ENCODE measurements at regions not wholly inside any gene's neighbourhood (a gene's known extent, or its start where the extent isn't known, plus 50 kb on each side); places are given as distances from the start of the nearest gene placed in this dataset.

DNA sequence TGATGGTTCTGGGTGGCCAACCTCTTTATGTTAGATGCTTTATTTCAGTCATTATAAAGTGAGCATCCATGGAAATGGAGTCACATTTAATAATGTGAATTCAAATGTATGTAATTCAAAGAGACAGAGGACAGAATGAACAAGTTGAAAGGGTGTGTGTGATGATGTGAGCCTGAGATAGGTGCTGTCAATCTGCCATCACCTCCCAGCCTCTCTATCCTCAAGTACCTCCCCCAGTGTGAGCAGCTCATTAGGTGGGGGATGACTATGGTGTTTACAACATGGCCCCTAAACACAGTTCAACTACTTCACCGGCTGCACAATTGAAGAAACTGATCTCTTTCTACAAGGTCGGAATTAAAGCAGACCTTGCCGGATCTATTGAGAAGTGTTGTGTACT lies 74.7 kb upstream of the IGFBP5 start:
- H3K27ac ChIP-seq (ENCODE audit: low read depth in 1 of 2, low read length in 2 of 2): no peak overlapping the region
- no peaks in the 10 kb centered on the region for H3K9me3 ChIP-seq (ENCODE audit: control insufficient read depth, low read length)
- no peaks in the 10 kb centered on the region for H3K4me1 ChIP-seq (ENCODE audit: control insufficient read depth in 1 of 2, insufficient read depth in 2 of 2, low read length in 2 of 2)
- H3K36me3 ChIP-seq (ENCODE audit: control insufficient read depth in 1 of 2, insufficient read depth in 2 of 2, low read length in 1 of 2): no peaks in the 10 kb centered on the region
- intact Hi-C loops (cut with DNase I): loop anchor here in 1 of 2 donors (10.0 kb wide), 1 partner anchor 205 kb away; no protein-coding TSS in a partner anchor
- no peak for DNase-seq
- H3K27me3 ChIP-seq (ENCODE audit: control insufficient read depth in 1 of 2, insufficient read depth in 2 of 2, low read length in 1 of 2): no peaks in the 10 kb centered on the region
- 65 to 66% methylated on average over 3 of the region's 3 CpGs for WGBS, 2 donors
- no peak for ATAC-seq (ENCODE audit: low FRiP score)
- H3K4me3 ChIP-seq (ENCODE audit: low read length in 2 of 2): no peak overlapping the region

- no peak overlapping the region for H3K27ac ChIP-seq (ENCODE audit: low read depth in 1 of 2, low read length in 2 of 2)
- H3K9me3 ChIP-seq (ENCODE audit: control insufficient read depth, low read length): no peaks in the 10 kb centered on the region
- H3K4me1 ChIP-seq (ENCODE audit: control insufficient read depth in 1 of 2, insufficient read depth in 2 of 2, low read length in 2 of 2): no peaks in the 10 kb centered on the region
- H3K36me3 ChIP-seq (ENCODE audit: control insufficient read depth in 1 of 2, insufficient read depth in 2 of 2, low read length in 1 of 2): no peaks in the 10 kb centered on the region
- ATAC-seq (ENCODE audit: low FRiP score) (no peak), DNase-seq (no peak)
- no peak overlapping the region for H3K4me3 ChIP-seq (ENCODE audit: low read length in 2 of 2)
- no peaks in the 10 kb centered on the region for H3K27me3 ChIP-seq (ENCODE audit: control insufficient read depth in 1 of 2, insufficient read depth in 2 of 2, low read length in 1 of 2)
- intact Hi-C loops (cut with DNase I): loop anchor here in 1 of 2 donors (5.0 to 10.0 kb wide), 2 partner anchors 52 to 205 kb away; no protein-coding TSS in a partner anchor
Observed at GRCh38 chr2:216769626-216770025, 74.3 kb upstream of the IGFBP5 start.

DNA sequence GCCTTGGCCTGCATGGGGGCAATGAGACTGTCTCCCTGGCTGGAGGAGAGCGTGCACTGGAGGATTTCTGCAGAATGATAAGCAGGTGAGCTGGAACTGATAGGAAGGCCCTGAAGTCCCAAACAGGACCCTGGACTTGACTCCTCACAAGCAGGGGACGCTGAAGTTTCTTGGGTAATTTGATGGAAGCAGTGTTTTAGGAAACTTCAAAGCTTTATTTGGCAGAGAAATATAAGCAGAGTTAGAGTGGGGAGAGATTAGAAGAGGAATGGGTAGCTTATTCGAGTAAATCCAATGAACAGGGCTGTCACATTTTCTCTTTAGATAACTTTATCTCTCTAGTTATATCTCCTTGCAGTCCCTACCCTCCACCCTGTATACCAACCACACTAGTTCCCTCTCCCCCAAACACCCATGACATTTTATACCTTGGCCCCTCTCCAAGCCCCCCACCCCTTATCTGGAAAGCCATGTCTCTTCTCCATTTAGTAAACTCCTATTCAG lies 73.6 kb upstream of the IGFBP5 start:
- intact Hi-C loops (cut with DNase I): loop anchor here in 1 of 2 donors (5.0 kb wide), 1 partner anchor 52 kb away; no protein-coding TSS in a partner anchor
- Histone ChIP-seq H3K4me1 (ENCODE audit: control insufficient read depth in 1 of 2, insufficient read depth in 2 of 2, low read length in 2 of 2) (no peaks in the 10 kb centered on the region), H3K9me3 (ENCODE audit: control insufficient read depth, low read length) (no peaks in the 10 kb centered on the region), H3K4me3 (ENCODE audit: low read length in 2 of 2) (no peak overlapping the region), H3K27ac (ENCODE audit: low read depth in 1 of 2, low read length in 2 of 2) (no peak overlapping the region), H3K36me3 (ENCODE audit: control insufficient read depth in 1 of 2, insufficient read depth in 2 of 2, low read length in 1 of 2) (no peaks in the 10 kb centered on the region), H3K27me3 (ENCODE audit: control insufficient read depth in 1 of 2, insufficient read depth in 2 of 2, low read length in 1 of 2) (no peaks in the 10 kb centered on the region)
- ATAC-seq (ENCODE audit: low FRiP score) (no peak), DNase-seq (no peak)
- whole genome bisulfite sequencing, 2 donors: 78 to 83% methylated on average over 3 of the region's 3 CpGs

- DNase-seq (peak in 1 of 2 donors; percentile 77), ATAC-seq (ENCODE audit: low FRiP score) (no peak)
- Histone ChIP-seq H3K27ac (ENCODE audit: low read depth in 1 of 2, low read length in 2 of 2) (no peak overlapping the region), H3K36me3 (ENCODE audit: control insufficient read depth in 1 of 2, insufficient read depth in 2 of 2, low read length in 1 of 2) (no peaks in the 10 kb centered on the region), H3K4me3 (ENCODE audit: low read length in 2 of 2) (no peak overlapping the region), H3K27me3 (ENCODE audit: control insufficient read depth in 1 of 2, insufficient read depth in 2 of 2, low read length in 1 of 2) (no peaks in the 10 kb centered on the region), H3K9me3 (ENCODE audit: control insufficient read depth, low read length) (no peaks in the 10 kb centered on the region), H3K4me1 (ENCODE audit: control insufficient read depth in 1 of 2, insufficient read depth in 2 of 2, low read length in 2 of 2) (no peaks in the 10 kb centered on the region)
- WGBS, 2 donors: 34 to 36% methylated on average over 11 of the region's 11 CpGs
- intact Hi-C loops (cut with DNase I): loop anchor here in 1 of 2 donors (5.0 kb wide), 1 partner anchor 49 kb away; no protein-coding TSS in a partner anchor
Observed at GRCh38 chr2:216765761-216766262, 70.5 kb upstream of the IGFBP5 start.

- Histone ChIP-seq H3K4me3 (ENCODE audit: low read length in 2 of 2) (no peak overlapping the region), H3K4me1 (ENCODE audit: control insufficient read depth in 1 of 2, insufficient read depth in 2 of 2, low read length in 2 of 2) (no peaks in the 10 kb centered on the region), H3K27me3 (ENCODE audit: control insufficient read depth in 1 of 2, insufficient read depth in 2 of 2, low read length in 1 of 2) (no peaks in the 10 kb centered on the region), H3K27ac (ENCODE audit: low read depth in 1 of 2, low read length in 2 of 2) (no peak overlapping the region), H3K36me3 (ENCODE audit: control insufficient read depth in 1 of 2, insufficient read depth in 2 of 2, low read length in 1 of 2) (no peaks in the 10 kb centered on the region), H3K9me3 (ENCODE audit: control insufficient read depth, low read length) (no peaks in the 10 kb centered on the region)
- intact Hi-C loops (cut with DNase I): no loop called here
- DNase-seq (no peak), ATAC-seq (ENCODE audit: low FRiP score) (no peak)
Observed at GRCh38 chr2:216763396-216763795, 68.0 kb upstream of the IGFBP5 start.

- Histone ChIP-seq H3K9me3 (ENCODE audit: control insufficient read depth, low read length) (no peaks in the 10 kb centered on the region), H3K4me3 (ENCODE audit: low read length in 2 of 2) (no peak overlapping the region), H3K36me3 (ENCODE audit: control insufficient read depth in 1 of 2, insufficient read depth in 2 of 2, low read length in 1 of 2) (no peaks in the 10 kb centered on the region), H3K4me1 (ENCODE audit: control insufficient read depth in 1 of 2, insufficient read depth in 2 of 2, low read length in 2 of 2) (no peaks in the 10 kb centered on the region), H3K27ac (ENCODE audit: low read depth in 1 of 2, low read length in 2 of 2) (no peak overlapping the region), H3K27me3 (ENCODE audit: control insufficient read depth in 1 of 2, insufficient read depth in 2 of 2, low read length in 1 of 2) (no peaks in the 10 kb centered on the region)
- DNase-seq (no peak), ATAC-seq (ENCODE audit: low FRiP score) (no peak)
- 93 to 94% methylated on average over 3 of the region's 3 CpGs for WGBS, 2 donors
- intact Hi-C loops (cut with DNase I): no loop called here
Observed at GRCh38 chr2:216761809-216762208, 66.5 kb upstream of the IGFBP5 start.

GRCh38 chr2:216761133-216761532 lies 65.8 kb upstream of the IGFBP5 start:
- intact Hi-C loops (cut with DNase I): no loop called here
- ATAC-seq (ENCODE audit: low FRiP score): no peak

GRCh38 chr2:216758256-216759155 lies 63.2 kb upstream of the IGFBP5 start:
- H3K27me3 ChIP-seq (ENCODE audit: control insufficient read depth in 1 of 2, insufficient read depth in 2 of 2, low read length in 1 of 2): no peaks in the 10 kb centered on the region
- no peaks in the 10 kb centered on the region for H3K4me1 ChIP-seq (ENCODE audit: control insufficient read depth in 1 of 2, insufficient read depth in 2 of 2, low read length in 2 of 2)
- WGBS, 2 donors: 74 to 79% methylated on average over 8 of the region's 8 CpGs
- no peaks in the 10 kb centered on the region for H3K36me3 ChIP-seq (ENCODE audit: control insufficient read depth in 1 of 2, insufficient read depth in 2 of 2, low read length in 1 of 2)
- H3K27ac ChIP-seq (ENCODE audit: low read depth in 1 of 2, low read length in 2 of 2): no peak overlapping the region
- H3K4me3 ChIP-seq (ENCODE audit: low read length in 2 of 2): no peak overlapping the region
- DNase-seq (no peak), ATAC-seq (ENCODE audit: low FRiP score) (no peak)
- no peaks in the 10 kb centered on the region for H3K9me3 ChIP-seq (ENCODE audit: control insufficient read depth, low read length)
- intact Hi-C loops (cut with DNase I): no loop called here

More at GRCh38 chr2:216761133-216761532, 65.8 kb upstream of the IGFBP5 start:
- H3K27ac ChIP-seq (ENCODE audit: low read depth in 1 of 2, low read length in 2 of 2): no peak overlapping the region
- H3K36me3 ChIP-seq (ENCODE audit: control insufficient read depth in 1 of 2, insufficient read depth in 2 of 2, low read length in 1 of 2): no peaks in the 10 kb centered on the region
- H3K9me3 ChIP-seq (ENCODE audit: control insufficient read depth, low read length): no peaks in the 10 kb centered on the region
- no peak overlapping the region for H3K4me3 ChIP-seq (ENCODE audit: low read length in 2 of 2)
- 7% methylated on average over 1 of the region's 1 CpG for WGBS, 2 donors
- DNase-seq: no peak
- no peaks in the 10 kb centered on the region for H3K27me3 ChIP-seq (ENCODE audit: control insufficient read depth in 1 of 2, insufficient read depth in 2 of 2, low read length in 1 of 2)
- H3K4me1 ChIP-seq (ENCODE audit: control insufficient read depth in 1 of 2, insufficient read depth in 2 of 2, low read length in 2 of 2): no peaks in the 10 kb centered on the region

DNA sequence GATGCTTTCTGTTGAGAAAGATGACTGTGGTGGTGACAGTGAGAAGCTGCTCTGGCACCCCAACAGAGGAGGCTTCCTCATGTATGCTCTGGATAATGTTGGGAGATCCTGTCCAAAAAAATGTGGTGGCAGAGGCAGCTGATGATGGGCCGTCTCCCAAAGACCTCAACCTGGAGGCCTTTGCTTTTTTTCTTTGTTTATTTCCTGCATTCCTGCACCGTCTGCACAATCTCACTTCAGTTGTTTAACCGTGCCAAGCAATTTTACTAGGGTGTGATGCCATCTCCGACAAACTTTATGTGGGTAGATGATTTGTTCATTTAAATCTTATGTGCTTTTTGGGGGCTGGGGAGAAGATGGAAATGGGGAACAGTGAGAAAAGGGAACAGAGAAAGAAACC lies 62.2 kb upstream of the IGFBP5 start:
- Histone ChIP-seq H3K36me3 (ENCODE audit: control insufficient read depth in 1 of 2, insufficient read depth in 2 of 2, low read length in 1 of 2) (no peaks in the 10 kb centered on the region), H3K4me3 (ENCODE audit: low read length in 2 of 2) (no peak overlapping the region), H3K27ac (ENCODE audit: low read depth in 1 of 2, low read length in 2 of 2) (no peak overlapping the region), H3K9me3 (ENCODE audit: control insufficient read depth, low read length) (no peaks in the 10 kb centered on the region), H3K27me3 (ENCODE audit: control insufficient read depth in 1 of 2, insufficient read depth in 2 of 2, low read length in 1 of 2) (no peaks in the 10 kb centered on the region), H3K4me1 (ENCODE audit: control insufficient read depth in 1 of 2, insufficient read depth in 2 of 2, low read length in 2 of 2) (no peaks in the 10 kb centered on the region)
- 28 to 29% methylated on average over 4 of the region's 4 CpGs for WGBS, 2 donors
- DNase-seq: no peak
- no peak for ATAC-seq (ENCODE audit: low FRiP score)
- intact Hi-C loops (cut with DNase I): no loop called here

Data from aorta (tissue), 5 donors.